Caco-2 (cell line): ENCODE measurements at regions not wholly inside any gene's neighbourhood (a gene's known extent, or its start where the extent isn't known, plus 50 kb on each side); places are given as distances from the start of the nearest gene placed in this dataset.
"Not testable (repeated sequence)": the region's sequence is repeated elsewhere in the genome, so short reads cannot be mapped to it uniquely, and the experiment has no call there.

Experiments
- BruUV-seq: library from RNA; stranded (reverse); fragments of 400-500 nt; replicated peaks from 2 replicates; lab custom pipeline; 2021; lab: Mats Ljungman, UMichigan
- CTCF ChIA-PET: fragments of 300-600 bp; sonication (Branson Sonifier 250); formaldehyde crosslinking; loops from one replicate; lab custom pipeline; 2022; ENCODE audit warnings: antibody characterized with exemption; lab: Charles Lee
- POLR2A ChIA-PET: fragments of 300-600 bp; sonication (Branson Sonifier 250); formaldehyde crosslinking; loops from one replicate; lab custom pipeline; 2022; ENCODE audit warnings: antibody characterized with exemption; lab: Charles Lee
- DNase-seq, 2 experiments: peaks; one replicate each; pipeline versions ENCODE4 v3.0.0 to v3.0.0-alpha.2; 2020 to 2022
- H3K27me3 ChIP-seq: replicated peaks from 2 replicates; pipeline ENCODE4 v1.6.0; 2011; ENCODE audit warnings: low read length; ENCODE audit not compliant: control insufficient read depth, insufficient read depth
- H3K36me3 ChIP-seq: 2 replicates; pipeline ENCODE4 v1.5.1; 2011; ENCODE audit warnings: low read length; ENCODE audit not compliant: control insufficient read depth, insufficient read depth
- H3K4me1 ChIP-seq: fragments of 250-450 bp; sonication (Bioruptor Pico); 2 replicates; pipeline ENCODE4 v1.5.1; 2020; ENCODE audit warnings: mild to moderate bottlenecking
- H3K4me3 ChIP-seq: 2 replicates; pipeline ENCODE4 v1.5.1; 2011; ENCODE audit warnings: low read depth, mild to moderate bottlenecking, control low read depth, low read length
- H3K9me3 ChIP-seq: fragments of 250-450 bp; sonication (Bioruptor Pico); 2 replicates; pipeline ENCODE4 v1.5.1; 2020; ENCODE audit warnings: mild to moderate bottlenecking, moderate library complexity
- H3K27ac Mint-ChIP-seq: one replicate; pipeline ENCODE4 v1.8.0; 2022; ENCODE audit warnings: mixed read lengths; ENCODE audit not compliant: unreplicated experiment
- H3K27me3 Mint-ChIP-seq: one replicate; pipeline ENCODE4 v1.8.0; 2022; ENCODE audit warnings: mixed read lengths; ENCODE audit not compliant: insufficient read depth, unreplicated experiment
- H3K36me3 Mint-ChIP-seq: one replicate; pipeline ENCODE4 v1.8.0; 2022; ENCODE audit warnings: mild to moderate bottlenecking, mixed read lengths; ENCODE audit not compliant: insufficient read depth, unreplicated experiment
- H3K4me1 Mint-ChIP-seq: one replicate; pipeline ENCODE4 v1.8.0; 2022; ENCODE audit warnings: low read depth, mixed read lengths; ENCODE audit not compliant: unreplicated experiment
- H3K4me3 Mint-ChIP-seq: one replicate; pipeline ENCODE4 v1.8.0; 2022; ENCODE audit warnings: mild to moderate bottlenecking, moderate library complexity, mixed read lengths; ENCODE audit not compliant: unreplicated experiment
- H3K9me3 Mint-ChIP-seq: one replicate; pipeline ENCODE4 v1.8.0; 2022; ENCODE audit warnings: mixed read lengths; ENCODE audit not compliant: unreplicated experiment
- CTCF ChIP-seq, 2 experiments: fragments of 200-600 bp in 1 of 2; IDR thresholded peaks; 1 replicate in 1 of 2; 2 replicates in 1 of 2; pipeline versions ENCODE4 v1.5.1 to v1.8.0; 2011 to 2022; ENCODE audit warnings: antibody characterized with exemption in 1 of 2, control low read depth in 1 of 2, inconsistent platforms in 1 of 2, low read depth in 1 of 2, low read length in 1 of 2, mild to moderate bottlenecking in 1 of 2, moderate library complexity in 1 of 2; ENCODE audit not compliant: insufficient read depth in 1 of 2, severe bottlenecking in 1 of 2, unreplicated experiment in 1 of 2
- intact Hi-C: fragments of 100-400 bp; cut with micrococcal nuclease; formaldehyde crosslinking; loops from one replicate; pipeline ENCODE4 v1.10.0; 2022; ENCODE audit not compliant: unreplicated experiment

GRCh38 chr6:68026483-68026882 lies 608.6 kb upstream of the ADGRB3 start:
- CTCF ChIA-PET: no interaction called here
- no peak overlapping the region for H3K27ac Mint-ChIP-seq
- intact Hi-C loops: no loop called here
- H3K27me3 Mint-ChIP-seq: no peaks in the 10 kb centered on the region
- H3K36me3 ChIP-seq: no peaks in the 10 kb centered on the region
- DNase-seq: no peak
- POLR2A ChIA-PET: no interaction called here
- no peaks in the 10 kb centered on the region for H3K4me1 ChIP-seq
- no peaks in the 10 kb centered on the region for H3K9me3 ChIP-seq
- no peaks in the 10 kb centered on the region for H3K27me3 ChIP-seq
- no peak for TF ChIP-seq CTCF (IDR thresholded peaks at IDR 0.05; ENCODE audit: insufficient read depth in 1 of 2, low read depth in 1 of 2, low read length in 1 of 2, severe bottlenecking in 1 of 2, unreplicated experiment in 1 of 2)
- H3K9me3 Mint-ChIP-seq: no peaks in the 10 kb centered on the region
- no peaks in the 10 kb centered on the region for H3K4me1 Mint-ChIP-seq
- BruUV-seq: no TSS peak
- no peak overlapping the region for H3K4me3 Mint-ChIP-seq
- H3K4me3 ChIP-seq: no peak overlapping the region
- no peaks in the 10 kb centered on the region for H3K36me3 Mint-ChIP-seq

GRCh38 chr6:68025764-68026163 lies 609.3 kb upstream of the ADGRB3 start:
- Mint-ChIP-seq H3K4me1 (no peaks in the 10 kb centered on the region), H3K36me3 (no peaks in the 10 kb centered on the region), H3K9me3 (no peaks in the 10 kb centered on the region), H3K27ac (no peak overlapping the region), H3K27me3 (no peaks in the 10 kb centered on the region), H3K4me3 (no peak overlapping the region)
- no peaks in the 10 kb centered on the region for H3K4me1 ChIP-seq
- no peaks in the 10 kb centered on the region for H3K36me3 ChIP-seq
- DNase-seq: no peak
- H3K27me3 ChIP-seq: no peaks in the 10 kb centered on the region
- intact Hi-C loops: no loop called here
- POLR2A ChIA-PET: no interaction called here
- no peak overlapping the region for H3K4me3 ChIP-seq
- no peaks in the 10 kb centered on the region for H3K9me3 ChIP-seq
- TF ChIP-seq CTCF (IDR thresholded peaks at IDR 0.05; ENCODE audit: insufficient read depth in 1 of 2, low read depth in 1 of 2, low read length in 1 of 2, severe bottlenecking in 1 of 2, unreplicated experiment in 1 of 2): no peak
- CTCF ChIA-PET: no interaction called here
- no TSS peak for BruUV-seq

- DNase-seq: no peak
- Mint-ChIP-seq H3K9me3 (no peaks in the 10 kb centered on the region), H3K4me3 (no peak overlapping the region), H3K4me1 (no peaks in the 10 kb centered on the region), H3K27ac (no peak overlapping the region), H3K27me3 (no peaks in the 10 kb centered on the region), H3K36me3 (no peaks in the 10 kb centered on the region)
- Histone ChIP-seq H3K4me3 (no peak overlapping the region), H3K4me1 (no peaks in the 10 kb centered on the region), H3K36me3 (no peaks in the 10 kb centered on the region), H3K27me3 (no peaks in the 10 kb centered on the region), H3K9me3 (no peaks in the 10 kb centered on the region)
- intact Hi-C loops: no loop called here
- CTCF ChIA-PET: no interaction called here
- POLR2A ChIA-PET: no interaction called here
- BruUV-seq: no TSS peak
- TF ChIP-seq CTCF (IDR thresholded peaks at IDR 0.05; ENCODE audit: insufficient read depth in 1 of 2, low read depth in 1 of 2, low read length in 1 of 2, severe bottlenecking in 1 of 2, unreplicated experiment in 1 of 2): no peak
Measured at GRCh38 chr6:68024570-68025269, 610.4 kb upstream of the ADGRB3 start.

GRCh38 chr6:68022968-68023367 lies 612.1 kb upstream of the ADGRB3 start:
- H3K9me3 Mint-ChIP-seq, H3K4me1 ChIP-seq, H3K36me3 ChIP-seq, H3K27ac Mint-ChIP-seq, DNase-seq, BruUV-seq, CTCF ChIA-PET, POLR2A ChIA-PET, H3K27me3 Mint-ChIP-seq, H3K36me3 Mint-ChIP-seq, H3K9me3 ChIP-seq, H3K4me3 Mint-ChIP-seq, H3K4me1 Mint-ChIP-seq, H3K4me3 ChIP-seq, H3K27me3 ChIP-seq, intact Hi-C loops: not testable (repeated sequence)
